Hepatocyte (in vitro differentiated cells): ENCODE measurements at regions not wholly inside any gene's neighbourhood (a gene's known extent, or its start where the extent isn't known, plus 50 kb on each side); places are given as distances from the start of the nearest gene placed in this dataset.

Experiments
- DNase-seq: peaks from one replicate; pipeline ENCODE4 v3.0.0-alpha.2; 2016; ENCODE audit warnings: low spot score
- H2AFZ ChIP-seq: fragments of 200-600 bp; sonication (generic); 2 replicates; pipeline ENCODE4 v1.6.0; 2016; ENCODE audit warnings: antibody characterized with exemption, mild to moderate bottlenecking
- H3K27ac ChIP-seq: fragments of 200-600 bp; sonication (generic); 2 replicates; pipeline ENCODE4 v1.5.1; 2016; ENCODE audit warnings: mild to moderate bottlenecking
- H3K27me3 ChIP-seq: fragments of 200-600 bp; sonication (generic); 2 replicates; pipeline ENCODE4 v1.6.1; 2016
- H3K36me3 ChIP-seq: fragments of 200-600 bp; sonication (generic); replicated peaks from 2 replicates; pipeline ENCODE4 v1.5.1; 2016; ENCODE audit warnings: low read depth; ENCODE audit not compliant: insufficient read depth
- H3K4me1 ChIP-seq: fragments of 200-600 bp; sonication (generic); 2 replicates; pipeline ENCODE4 v1.5.1; 2016; ENCODE audit warnings: mild to moderate bottlenecking, moderate library complexity; ENCODE audit not compliant: insufficient read depth
- H3K4me2 ChIP-seq: fragments of 200-600 bp; sonication (generic); 2 replicates; pipeline ENCODE4 v1.6.0; 2016
- H3K4me3 ChIP-seq: fragments of 200-600 bp; sonication (generic); 2 replicates; pipeline ENCODE4 v1.5.1; 2016; ENCODE audit warnings: mild to moderate bottlenecking
- H3K79me2 ChIP-seq: fragments of 200-600 bp; sonication (generic); 2 replicates; pipeline ENCODE4 v1.6.0; 2017; ENCODE audit warnings: mild to moderate bottlenecking
- H3K9me2 ChIP-seq: fragments of 200-600 bp; sonication (generic); replicated peaks from 2 replicates; pipeline ENCODE4 v1.6.0; 2017; ENCODE audit warnings: mild to moderate bottlenecking; ENCODE audit not compliant: insufficient read depth
- H3K9me3 ChIP-seq: fragments of 200-600 bp; sonication (generic); 2 replicates; pipeline ENCODE4 v1.5.1; 2016; ENCODE audit warnings: low read depth, mild to moderate bottlenecking
- H4K20me1 ChIP-seq: fragments of 200-600 bp; sonication (generic); 2 replicates; pipeline ENCODE4 v1.6.0; 2016; ENCODE audit warnings: mild to moderate bottlenecking; ENCODE audit not compliant: insufficient read depth, poor library complexity, severe bottlenecking
- CTCF ChIP-seq: fragments of 200-600 bp; sonication (generic); IDR thresholded peaks from 2 replicates; pipeline ENCODE4 v1.5.1; 2016; ENCODE audit warnings: antibody characterized with exemption, mild to moderate bottlenecking; ENCODE audit not compliant: poor library complexity
- EZH2 ChIP-seq: fragments of 200-600 bp; sonication (generic); IDR thresholded peaks from 2 replicates; pipeline ENCODE4 v1.6.1; 2016; ENCODE audit warnings: antibody characterized with exemption, mild to moderate bottlenecking, borderline replicate concordance
- EZH2phosphoT487 ChIP-seq: fragments of 200-600 bp; sonication (generic); IDR thresholded peaks from one replicate; pipeline ENCODE4 v1.6.1; 2018; ENCODE audit warnings: antibody characterized with exemption, mild to moderate bottlenecking, low read depth, moderate library complexity; ENCODE audit not compliant: unreplicated experiment, severe bottlenecking
- WGBS: methylation state at CpG from one replicate; pipeline ENCODE4 v1.1.6; 2016; ENCODE audit warnings: low lambda C conversion rate; ENCODE audit errors: missing lambda C conversion rate; 5-methylcytosine and 5-hydroxymethylcytosine counted together

GRCh38 chr13:111915104-111915551, 151.8 kb upstream of the SOX1 start:
- no peak overlapping the region for H3K27ac ChIP-seq
- no peak overlapping the region for H3K4me2 ChIP-seq
- WGBS = 93% methylated on average over 12 of the region's 12 CpGs
- H3K9me3 ChIP-seq = no peaks in the 10 kb centered on the region
- TF ChIP-seq EZH2 = no peak
- TF ChIP-seq EZH2phosphoT487 = no peak
- TF ChIP-seq CTCF = no peak
- DNase-seq = no peak
- H3K4me3 ChIP-seq = no peak overlapping the region
- no peaks in the 10 kb centered on the region for H3K79me2 ChIP-seq
- H3K4me1 ChIP-seq = no peaks in the 10 kb centered on the region
- H4K20me1 ChIP-seq = no peaks in the 10 kb centered on the region
- no peaks in the 10 kb centered on the region for H3K36me3 ChIP-seq
- H2AFZ ChIP-seq = no peak overlapping the region
- H3K9me2 ChIP-seq = no peaks in the 10 kb centered on the region
- no peaks in the 10 kb centered on the region for H3K27me3 ChIP-seq

- no peak for DNase-seq
These were observed 150.7 kb upstream of the SOX1 start for GRCh38 chr13:111916201-111916600.

GRCh38 chr13:111917086-111917485, 149.9 kb upstream of the SOX1 start:
- Histone ChIP-seq H3K9me2 (no peaks in the 10 kb centered on the region), H3K27me3 (peaks cover 6% of the 10 kb centered on the region), H3K27ac (no peak overlapping the region), H3K9me3 (no peaks in the 10 kb centered on the region), H3K4me2 (no peak overlapping the region), H2AFZ (no peak overlapping the region), H3K4me3 (no peak overlapping the region), H3K79me2 (no peaks in the 10 kb centered on the region), H4K20me1 (no peaks in the 10 kb centered on the region), H3K36me3 (no peaks in the 10 kb centered on the region), H3K4me1 (no peaks in the 10 kb centered on the region)
- TF ChIP-seq EZH2phosphoT487 (no peak), EZH2 (no peak), CTCF (no peak)
- 86% methylated on average over 13 of the region's 13 CpGs for WGBS
- DNase-seq = no peak

More at GRCh38 chr13:111916201-111916600, 150.7 kb upstream of the SOX1 start:
- Histone ChIP-seq H3K9me2 (no peaks in the 10 kb centered on the region), H2AFZ (no peak overlapping the region), H3K4me1 (no peaks in the 10 kb centered on the region), H3K79me2 (no peaks in the 10 kb centered on the region), H4K20me1 (no peaks in the 10 kb centered on the region), H3K27ac (no peak overlapping the region), H3K27me3 (no peaks in the 10 kb centered on the region), H3K36me3 (no peaks in the 10 kb centered on the region), H3K9me3 (no peaks in the 10 kb centered on the region), H3K4me2 (no peak overlapping the region), H3K4me3 (no peak overlapping the region)
- WGBS = 89% methylated on average over 6 of the region's 6 CpGs
- no peak for TF ChIP-seq EZH2
- TF ChIP-seq CTCF = no peak
- TF ChIP-seq EZH2phosphoT487 = no peak

GRCh38 chr13:111917901-111918300, 149.0 kb upstream of the SOX1 start:
- H4K20me1 ChIP-seq = no peaks in the 10 kb centered on the region
- 86% methylated on average over 16 of the region's 16 CpGs for WGBS
- no peak overlapping the region for H3K4me2 ChIP-seq
- no peaks in the 10 kb centered on the region for H3K9me2 ChIP-seq
- H3K79me2 ChIP-seq = no peaks in the 10 kb centered on the region
- peaks cover 7% of the 10 kb centered on the region for H3K27me3 ChIP-seq
- H3K9me3 ChIP-seq = no peaks in the 10 kb centered on the region
- no peaks in the 10 kb centered on the region for H3K36me3 ChIP-seq
- no peak overlapping the region for H3K4me3 ChIP-seq
- no peak overlapping the region for H3K27ac ChIP-seq
- H3K4me1 ChIP-seq = no peaks in the 10 kb centered on the region
- H2AFZ ChIP-seq = no peak overlapping the region
- no peak for TF ChIP-seq EZH2phosphoT487
- no peak for TF ChIP-seq CTCF
- TF ChIP-seq EZH2 = no peak
- no peak for DNase-seq
